Pancreas (tissue), 10 donors: ENCODE measurements at regions not wholly inside any gene's neighbourhood (a gene's known extent, or its start where the extent isn't known, plus 50 kb on each side); places are given as distances from the start of the nearest gene placed in this dataset.

Source experiments
- ATAC-seq, 4 donors: fragments of 200-7000 bp; cut with Tn5 transposase; one replicate each; pipeline versions ENCODE4 v1.8.0 to v1.9.1; 2020; ENCODE audit warnings: mild to moderate bottlenecking in 4 of 4, moderate library complexity in 4 of 4
- DNase-seq, 6 donors: peaks; one replicate each; pipeline ENCODE4 v3.0.0-alpha.2; 2020
- FAIRE-seq: peaks from 2 replicates; lab custom pipeline; 2012; peaks lifted over from hg19 to GRCh38; lab: Jason Lieb, UNC
- H3K27ac ChIP-seq, 4 donors: fragments of 200-600 bp; sonication (generic); 1 replicate in 3 of 4; 2 replicates in 1 of 4; pipeline versions ENCODE4 v1.5.0 to v1.8.0; 2020
- H3K27me3 ChIP-seq, 4 donors: fragments of 200-600 bp; one replicate each; pipeline ENCODE4 v1.8.0; 2021
- H3K36me3 ChIP-seq, 3 donors: fragments of 200-600 bp; sonication (generic) in 1 of 3; one replicate each; pipeline versions ENCODE4 v1.5.0 to v1.8.0; 2020 to 2021
- H3K4me1 ChIP-seq, 3 donors: fragments of 200-600 bp; one replicate each; pipeline ENCODE4 v1.8.0; 2021
- H3K4me3 ChIP-seq, 4 donors: fragments of 200-600 bp; sonication (generic) in 2 of 4; one replicate each; pipeline versions ENCODE4 v1.5.0 to v1.8.0; 2020 to 2021
- H3K9me3 ChIP-seq, 4 donors: fragments of 200-600 bp; one replicate each; pipeline ENCODE4 v1.8.0; 2021
- CTCF ChIP-seq, 4 donors: fragments of 200-600 bp; sonication (generic) in 3 of 4; IDR thresholded peaks; one replicate each; pipeline versions ENCODE4 v1.5.0 to v1.8.0; 2021; ENCODE audit warnings: antibody characterized with exemption in 4 of 4
- WGBS, 2 donors: extraction: QIAGEN DNeasy Blood & Tissue Kit; methylation state at CpG; one replicate each; pipeline ENCODE4 v1.1.7; 2013; 5-methylcytosine and 5-hydroxymethylcytosine counted together
- intact Hi-C, 3 donors: fragments of 100-400 bp; cut with DNase I; formaldehyde crosslinking; loops; one replicate each; pipeline versions ENCODE4 v1.11.1 to v1.14.2; 2022
- donor health status: healthy with polysubstance abuse.
- donor health status: DM: no; HTN: no; CAD: no; lungs with moderate emphysema.
- donor health status: DM: no; HTN: no; CAD: no.
- donor health status: control.
- donor health status: control.
- donor health status: Bipolar disorder and iron deficiency.
- donor health status: DM: yes; HTN: yes; CAD: no.
- donor health status: DM: no; HTN: no; CAD: no.
- donor health status: DM: no; HTN: no; CAD: no.
- donor health status: DM: yes; HTN: yes; CAD: no.

DNA sequence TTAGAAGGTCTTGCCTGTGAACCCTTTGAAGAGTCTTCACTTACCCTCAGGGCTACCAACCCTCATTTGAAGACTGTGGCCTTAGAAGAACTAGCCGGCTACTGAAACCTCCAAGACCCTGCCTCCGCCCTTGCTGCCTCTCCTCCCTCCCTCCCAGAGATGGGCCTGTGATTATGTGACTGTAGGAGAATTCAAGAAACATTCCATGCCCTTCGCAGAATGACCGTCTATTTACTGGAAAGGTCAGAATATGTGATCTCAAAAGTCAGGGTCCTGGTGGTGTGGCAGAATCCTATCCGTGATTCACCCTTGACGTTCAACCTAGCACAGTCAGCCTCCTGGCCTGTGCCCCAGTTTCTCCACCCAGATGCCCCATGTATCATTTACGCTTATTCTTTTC is 109.6 kb downstream of the CTNND1 start:
- intact Hi-C loops = no loop called here
- Histone ChIP-seq H3K27me3 (no peaks in the 10 kb centered on the region), H3K9me3 (no peaks in the 10 kb centered on the region), H3K4me1 (no peaks in the 10 kb centered on the region), H3K27ac (no peak overlapping the region), H3K4me3 (no peak overlapping the region), H3K36me3 (no peaks in the 10 kb centered on the region)
- TF ChIP-seq CTCF (IDR thresholded peaks at IDR 0.05) = no peak
- ATAC-seq (no peak), DNase-seq (no peak), FAIRE-seq (no peak)
- 76 to 82% methylated on average over 7 of the region's 7 CpGs for WGBS, 2 donors

GRCh38 chr11:57873196-57873911 is 111.8 kb downstream of the CTNND1 start:
- WGBS, 2 donors = 76 to 88% methylated on average over 7 of the region's 7 CpGs
- intact Hi-C loops = no loop called here

DNA sequence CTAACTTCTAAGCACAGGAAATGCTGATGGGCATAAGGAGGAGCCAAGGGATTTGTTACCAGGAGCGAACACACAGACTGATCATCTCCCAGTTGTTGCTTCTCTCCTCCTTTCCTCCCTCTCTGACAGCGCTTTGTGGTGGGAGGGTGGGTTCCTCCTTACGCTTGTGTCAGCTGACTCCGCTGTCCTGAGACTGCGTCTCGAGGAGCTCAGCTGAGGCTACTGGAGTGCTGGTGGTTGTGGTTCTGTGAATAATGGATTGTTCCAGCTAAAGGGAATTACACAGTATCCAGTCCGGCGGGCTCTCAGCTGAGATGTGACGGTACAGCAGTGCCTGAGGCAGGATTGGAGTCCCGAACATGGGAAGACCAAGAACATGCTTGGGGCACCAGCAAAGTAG is 113.4 kb downstream of the CTNND1 start:
- intact Hi-C loops = no loop called here
- no peaks in the 10 kb centered on the region for H3K4me1 ChIP-seq
- no peak overlapping the region for H3K4me3 ChIP-seq
- H3K9me3 ChIP-seq = no peaks in the 10 kb centered on the region
- TF ChIP-seq CTCF (IDR thresholded peaks at IDR 0.05) = no peak
- H3K36me3 ChIP-seq = no peaks in the 10 kb centered on the region
- FAIRE-seq = no peak
- no peak for ATAC-seq
- 88 to 92% methylated on average over 10 of the region's 10 CpGs for WGBS, 2 donors
- H3K27me3 ChIP-seq = no peaks in the 10 kb centered on the region
- H3K27ac ChIP-seq = no peak overlapping the region
- no peak for DNase-seq

More at GRCh38 chr11:57873196-57873911, 111.8 kb downstream of the CTNND1 start:
- Histone ChIP-seq H3K27me3 (no peaks in the 10 kb centered on the region), H3K27ac (no peak overlapping the region), H3K4me1 (no peaks in the 10 kb centered on the region), H3K36me3 (no peaks in the 10 kb centered on the region), H3K4me3 (no peak overlapping the region), H3K9me3 (no peaks in the 10 kb centered on the region)
- no peak for ATAC-seq
- no peak for FAIRE-seq
- no peak for DNase-seq
- TF ChIP-seq CTCF (IDR thresholded peaks at IDR 0.05) = no peak

DNA sequence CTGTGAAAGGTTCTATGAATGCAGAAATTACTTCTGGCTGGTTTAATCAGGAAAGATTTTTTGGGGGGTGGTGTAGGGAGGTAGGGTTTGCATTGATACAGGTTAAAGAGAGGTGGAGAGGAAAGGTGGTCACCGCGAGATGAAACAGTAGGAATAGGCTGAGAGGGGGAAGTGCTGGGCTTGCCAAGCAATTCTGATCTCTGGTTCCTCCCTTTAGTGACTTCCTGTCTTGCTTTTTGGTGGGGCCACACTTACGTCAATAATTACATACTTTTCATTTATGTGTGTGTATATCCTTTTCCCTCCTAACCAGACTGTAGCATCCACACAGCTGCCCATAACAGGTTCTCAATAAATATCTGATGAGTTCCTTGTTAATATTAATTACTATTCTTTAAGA is 120.0 kb downstream of the CTNND1 start:
- Histone ChIP-seq H3K27me3 (no peaks in the 10 kb centered on the region), H3K36me3 (no peaks in the 10 kb centered on the region), H3K27ac (no peak overlapping the region), H3K4me1 (no peaks in the 10 kb centered on the region), H3K4me3 (no peak overlapping the region), H3K9me3 (no peaks in the 10 kb centered on the region)
- no peak for TF ChIP-seq CTCF (IDR thresholded peaks at IDR 0.05)
- ATAC-seq (no peak), DNase-seq (no peak), FAIRE-seq (no peak)
- intact Hi-C loops = no loop called here
- 90 to 93% methylated on average over 3 of the region's 3 CpGs for WGBS, 2 donors

- no peak for TF ChIP-seq CTCF (IDR thresholded peaks at IDR 0.05)
- Histone ChIP-seq H3K27me3 (no peaks in the 10 kb centered on the region), H3K9me3 (no peaks in the 10 kb centered on the region), H3K4me1 (no peaks in the 10 kb centered on the region), H3K36me3 (no peaks in the 10 kb centered on the region), H3K27ac (no peak overlapping the region), H3K4me3 (no peak overlapping the region)
- FAIRE-seq (no peak), DNase-seq (no peak), ATAC-seq (no peak)
- WGBS, 2 donors = 92 to 97% methylated on average over 1 of the region's 1 CpG
- intact Hi-C loops = no loop called here
Observed at GRCh38 chr11:57883630-57884029, 122.0 kb downstream of the CTNND1 start.
